Psoas muscle (tissue), 7 donors: ENCODE measurements at regions not wholly inside any gene's neighbourhood (a gene's known extent, or its start where the extent isn't known, plus 50 kb on each side); places are given as distances from the start of the nearest gene placed in this dataset.

ENCODE experiments used
- ATAC-seq, 4 donors: fragments of 200-7000 bp; cut with Tn5 transposase; one replicate each; pipeline ENCODE4 v1.9.1; 2020; ENCODE audit warnings: moderate library complexity in 3 of 4, mild to moderate bottlenecking in 2 of 4
- DNase-seq, 2 donors: peaks; one replicate each; pipeline ENCODE4 v3.0.0-alpha.2; 2020
- H3K27ac ChIP-seq: fragments of 200-600 bp; one replicate; pipeline ENCODE4 v1.8.0; 2022
- H3K27me3 ChIP-seq, 3 donors: fragments of 200-600 bp in 1 of 3; one replicate each; pipeline versions ENCODE4 v1.6.1 to v1.8.0; 2013 to 2022; ENCODE audit warnings: low read length in 2 of 3, mild to moderate bottlenecking in 2 of 3, moderate library complexity in 1 of 3; ENCODE audit not compliant: insufficient read depth in 3 of 3
- H3K36me3 ChIP-seq, 2 donors: fragments of 200-600 bp in 1 of 2; one replicate each; pipeline versions ENCODE4 v1.6.1 to v1.8.0; 2013 to 2022; ENCODE audit warnings: low read depth in 1 of 2, mild to moderate bottlenecking in 1 of 2, moderate library complexity in 1 of 2; ENCODE audit not compliant: insufficient read depth in 1 of 2
- H3K4me1 ChIP-seq: fragments of 200-600 bp; one replicate; pipeline ENCODE4 v1.8.0; 2022
- H3K4me3 ChIP-seq: fragments of 200-600 bp; one replicate; pipeline ENCODE4 v1.8.0; 2022; ENCODE audit warnings: mild to moderate bottlenecking
- H3K9me3 ChIP-seq: fragments of 200-600 bp; one replicate; pipeline ENCODE4 v1.8.0; 2022
- WGBS, 3 donors: extraction: QIAGEN DNeasy Blood & Tissue Kit; methylation state at CpG; one replicate each; pipeline versions ENCODE4 v1.1.6 to v1.1.7; 2013; 5-methylcytosine and 5-hydroxymethylcytosine counted together
- intact Hi-C, 2 donors: fragments of 100-400 bp; cut with DNase I; formaldehyde crosslinking; loops; one replicate each; pipeline versions ENCODE4 v1.11.0 to v1.14.2; 2022
- TF ChIP-seq, protein P1 (sequence below): fragments of 200-600 bp; IDR thresholded peaks from one replicate; pipeline ENCODE4 v1.8.0; 2022; ENCODE audit warnings: antibody characterized with exemption
- donor health status: healthy with polysubstance abuse.
- donor health status: DM: no; HTN: no; CAD: no; lungs with moderate emphysema.
- donor health status: Bipolar disorder and iron deficiency.
- donor health status: healthy.
- donor health status: DM: yes; HTN: yes; CAD: no.
- donor health status: DM: no; HTN: no; CAD: no.
- donor health status: DM: yes; HTN: yes; CAD: no.

DNA sequence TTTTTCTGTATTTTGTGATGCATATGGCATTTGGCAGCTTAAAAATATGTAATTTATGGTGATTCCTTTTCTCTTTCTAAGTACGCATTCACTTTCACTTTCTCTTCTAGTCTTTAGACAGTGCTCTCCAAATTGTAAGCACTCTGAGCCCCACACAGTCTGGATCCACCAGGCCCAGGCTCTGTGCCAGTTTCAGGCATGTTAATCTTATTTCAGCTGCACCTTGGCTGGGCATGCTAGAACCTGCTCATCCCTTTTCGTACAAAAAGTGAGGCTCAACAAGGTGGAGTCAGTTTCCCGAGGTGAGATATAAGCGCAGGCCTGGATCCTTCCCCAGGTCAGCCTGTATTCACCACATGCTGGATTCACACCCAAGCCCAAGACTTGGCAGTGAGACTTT lies 203.9 kb downstream of the MTX2 start:
- H3K4me1 ChIP-seq: no peaks in the 10 kb centered on the region
- intact Hi-C loops: no loop called here
- WGBS, 3 donors: 26 to 35% (median 28%) methylated on average over 4 of the region's 4 CpGs
- no peaks in the 10 kb centered on the region for H3K27me3 ChIP-seq
- H3K36me3 ChIP-seq: no peaks in the 10 kb centered on the region
- ATAC-seq (peak in 3 of 4 donors; percentile 44 to 67 (median 66)), DNase-seq (peak in 1 of 2 donors; percentile 26)
- H3K27ac ChIP-seq: no peak overlapping the region
- TF ChIP-seq, protein P1, sequence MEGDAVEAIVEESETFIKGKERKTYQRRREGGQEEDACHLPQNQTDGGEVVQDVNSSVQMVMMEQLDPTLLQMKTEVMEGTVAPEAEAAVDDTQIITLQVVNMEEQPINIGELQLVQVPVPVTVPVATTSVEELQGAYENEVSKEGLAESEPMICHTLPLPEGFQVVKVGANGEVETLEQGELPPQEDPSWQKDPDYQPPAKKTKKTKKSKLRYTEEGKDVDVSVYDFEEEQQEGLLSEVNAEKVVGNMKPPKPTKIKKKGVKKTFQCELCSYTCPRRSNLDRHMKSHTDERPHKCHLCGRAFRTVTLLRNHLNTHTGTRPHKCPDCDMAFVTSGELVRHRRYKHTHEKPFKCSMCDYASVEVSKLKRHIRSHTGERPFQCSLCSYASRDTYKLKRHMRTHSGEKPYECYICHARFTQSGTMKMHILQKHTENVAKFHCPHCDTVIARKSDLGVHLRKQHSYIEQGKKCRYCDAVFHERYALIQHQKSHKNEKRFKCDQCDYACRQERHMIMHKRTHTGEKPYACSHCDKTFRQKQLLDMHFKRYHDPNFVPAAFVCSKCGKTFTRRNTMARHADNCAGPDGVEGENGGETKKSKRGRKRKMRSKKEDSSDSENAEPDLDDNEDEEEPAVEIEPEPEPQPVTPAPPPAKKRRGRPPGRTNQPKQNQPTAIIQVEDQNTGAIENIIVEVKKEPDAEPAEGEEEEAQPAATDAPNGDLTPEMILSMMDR: no peak
- H3K4me3 ChIP-seq: peak overlapping the region; percentile 48
- no peaks in the 10 kb centered on the region for H3K9me3 ChIP-seq

- Histone ChIP-seq H3K27ac (no peak overlapping the region), H3K9me3 (no peaks in the 10 kb centered on the region), H3K4me1 (no peaks in the 10 kb centered on the region), H3K36me3 (no peaks in the 10 kb centered on the region), H3K27me3 (no peaks in the 10 kb centered on the region), H3K4me3 (no peak overlapping the region)
- WGBS, 3 donors: 84 to 93% (median 90%) methylated on average over 6 of the region's 6 CpGs
- TF ChIP-seq, protein P1: no peak
- intact Hi-C loops: no loop called here
- ATAC-seq (no peak), DNase-seq (no peak)
Observed at GRCh38 chr2:176473851-176474250, 204.6 kb downstream of the MTX2 start.

GRCh38 chr2:176477336-176477735 lies 208.1 kb downstream of the MTX2 start:
- Histone ChIP-seq H3K9me3 (no peaks in the 10 kb centered on the region), H3K4me1 (no peaks in the 10 kb centered on the region), H3K27ac (no peak overlapping the region), H3K36me3 (no peaks in the 10 kb centered on the region), H3K27me3 (no peaks in the 10 kb centered on the region), H3K4me3 (no peak overlapping the region)
- WGBS, 3 donors: 94 to 100% (median 100%) methylated on average over 1 of the region's 1 CpG
- DNase-seq (no peak), ATAC-seq (no peak)
- TF ChIP-seq, protein P1: no peak
- intact Hi-C loops: no loop called here

DNA sequence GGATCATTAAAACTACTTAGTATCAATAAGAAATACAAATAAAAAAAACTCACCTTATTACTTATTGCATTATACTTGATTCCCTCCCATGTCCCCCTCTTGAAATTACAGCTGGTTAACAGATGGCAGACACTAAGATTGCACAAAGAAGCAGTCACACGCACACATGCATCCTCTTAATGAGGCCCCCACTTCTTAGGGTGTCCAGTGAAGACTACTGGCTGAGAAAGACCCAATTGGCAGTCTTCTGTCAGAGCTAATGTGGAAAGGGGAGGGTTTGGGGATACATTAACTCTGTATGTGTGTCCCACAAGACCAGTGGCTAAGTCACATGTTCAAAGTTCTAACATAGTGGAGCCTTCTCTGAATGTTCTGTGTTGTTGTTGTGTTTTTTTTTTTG lies 210.7 kb downstream of the MTX2 start:
- Histone ChIP-seq H3K27ac (no peak overlapping the region), H3K27me3 (no peaks in the 10 kb centered on the region), H3K4me1 (no peaks in the 10 kb centered on the region), H3K4me3 (no peak overlapping the region), H3K9me3 (no peaks in the 10 kb centered on the region), H3K36me3 (no peaks in the 10 kb centered on the region)
- WGBS, 3 donors: 53 to 77% (median 76%) methylated on average over 1 of the region's 1 CpG
- ATAC-seq (no peak), DNase-seq (no peak)
- TF ChIP-seq, protein P1: no peak
- intact Hi-C loops: no loop called here

GRCh38 chr2:176482107-176482506 lies 212.9 kb downstream of the MTX2 start:
- Histone ChIP-seq H3K9me3 (no peaks in the 10 kb centered on the region), H3K4me1 (no peaks in the 10 kb centered on the region), H3K36me3 (no peaks in the 10 kb centered on the region), H3K27ac (no peak overlapping the region), H3K27me3 (no peaks in the 10 kb centered on the region), H3K4me3 (no peak overlapping the region)
- ATAC-seq: no peak
- no peak for DNase-seq
- intact Hi-C loops: no loop called here
- WGBS, 3 donors: 73 to 77% (median 77%) methylated on average over 3 of the region's 3 CpGs
- TF ChIP-seq, protein P1: no peak
